H9 (cell line): ENCODE measurements at regions not wholly inside any gene's neighbourhood (a gene's known extent, or its start where the extent isn't known, plus 50 kb on each side); places are given as distances from the start of the nearest gene placed in this dataset.

Source experiments
- DNase-seq: peaks from one replicate; pipeline ENCODE4 v3.0.0-alpha.2; 2017
- H2AFZ ChIP-seq: one replicate; pipeline ENCODE4 v1.6.1; 2013; ENCODE audit warnings: mild to moderate bottlenecking, low read length, control low read depth, moderate library complexity
- H2AK5ac ChIP-seq: 2 replicates; pipeline ENCODE4 v1.6.1; 2013; ENCODE audit warnings: low read length, control low read depth, mixed read lengths; ENCODE audit not compliant: insufficient read length
- H2BK120ac ChIP-seq: one replicate; pipeline ENCODE4 v1.6.1; 2013; ENCODE audit warnings: low read depth, mild to moderate bottlenecking, low read length, control low read depth, inconsistent platforms; ENCODE audit not compliant: poor library complexity, severe bottlenecking
- H2BK12ac ChIP-seq: 2 replicates; pipeline ENCODE4 v1.6.1; 2013; ENCODE audit warnings: low read length, control low read depth, mixed read lengths, low read depth; ENCODE audit not compliant: insufficient read length
- H2BK15ac ChIP-seq: 2 replicates; pipeline ENCODE4 v1.6.1; 2013; ENCODE audit warnings: low read depth, low read length, control low read depth
- H2BK20ac ChIP-seq: one replicate; pipeline ENCODE4 v1.6.1; 2013; ENCODE audit warnings: low read depth, mild to moderate bottlenecking, low read length, control low read depth, inconsistent platforms; ENCODE audit not compliant: poor library complexity, severe bottlenecking
- H2BK5ac ChIP-seq: 2 replicates; pipeline ENCODE4 v1.6.1; 2013; ENCODE audit warnings: low read length, control low read depth, mixed read lengths; ENCODE audit not compliant: insufficient read length
- H3K14ac ChIP-seq: 2 replicates; pipeline ENCODE4 v1.6.1; 2013; ENCODE audit warnings: low read length, control low read depth; ENCODE audit not compliant: insufficient read depth
- H3K18ac ChIP-seq: 2 replicates; pipeline ENCODE4 v1.6.1; 2013; ENCODE audit warnings: low read depth, mild to moderate bottlenecking, mixed read lengths, low read length, control low read depth; ENCODE audit not compliant: insufficient read length
- H3K23ac ChIP-seq: 2 replicates; pipeline ENCODE4 v1.6.1; 2013; ENCODE audit warnings: low read length, control low read depth, mixed read lengths, low read depth; ENCODE audit not compliant: insufficient read length
- H3K23me2 ChIP-seq: 2 replicates; pipeline ENCODE4 v1.6.1; 2013; ENCODE audit warnings: low read depth, mild to moderate bottlenecking, mixed read lengths, low read length, control low read depth; ENCODE audit not compliant: insufficient read length, poor library complexity, severe bottlenecking
- H3K27ac ChIP-seq: 2 replicates; pipeline ENCODE4 v1.5.1; 2013; ENCODE audit warnings: low read length, control low read depth, mixed read lengths, low read depth; ENCODE audit not compliant: insufficient read length
- H3K27me3 ChIP-seq: 2 replicates; pipeline ENCODE4 v1.6.1; 2013; ENCODE audit warnings: low read length, control low read depth, inconsistent platforms; ENCODE audit not compliant: insufficient read depth
- H3K4ac ChIP-seq: 2 replicates; pipeline ENCODE4 v1.6.1; 2013; ENCODE audit warnings: low read depth, mild to moderate bottlenecking, control low read depth, inconsistent platforms, low read length, moderate library complexity
- H3K4me1 ChIP-seq: 2 replicates; pipeline ENCODE4 v1.6.1; 2013; ENCODE audit warnings: low read length, control low read depth, inconsistent platforms; ENCODE audit not compliant: insufficient read depth
- H3K4me2 ChIP-seq: 2 replicates; pipeline ENCODE4 v1.6.1; 2013; ENCODE audit warnings: low read length, control low read depth, mixed read lengths; ENCODE audit not compliant: insufficient read length, insufficient read depth
- H3K56ac ChIP-seq: 2 replicates; pipeline ENCODE4 v1.6.1; 2013; ENCODE audit warnings: low read depth, mild to moderate bottlenecking, mixed read lengths, low read length, control low read depth; ENCODE audit not compliant: insufficient read length
- H3K79me1 ChIP-seq: 2 replicates; pipeline ENCODE4 v1.6.1; 2013; ENCODE audit warnings: low read depth, mild to moderate bottlenecking, moderate library complexity, low read length, control low read depth, inconsistent platforms; ENCODE audit not compliant: insufficient read depth, poor library complexity, severe bottlenecking
- H3K79me2 ChIP-seq: 2 replicates; pipeline ENCODE4 v1.6.1; 2013; ENCODE audit warnings: low read length, control low read depth, inconsistent platforms; ENCODE audit not compliant: insufficient read depth
- H3K9ac ChIP-seq: 2 replicates; pipeline ENCODE4 v1.6.1; 2013; ENCODE audit warnings: low read length, control low read depth, mixed read lengths; ENCODE audit not compliant: insufficient read length; ENCODE audit errors: extremely low read depth
- H3K9me3 ChIP-seq: one replicate; pipeline ENCODE4 v1.6.1; 2013; ENCODE audit warnings: low read depth, low read length, inconsistent platforms; ENCODE audit not compliant: control insufficient read depth
- H3T11ph ChIP-seq: one replicate; pipeline ENCODE4 v1.6.1; 2013; ENCODE audit warnings: mild to moderate bottlenecking, low read length, control low read depth, inconsistent platforms
- H4K20me1 ChIP-seq: one replicate; pipeline ENCODE4 v1.6.1; 2013; ENCODE audit not compliant: control insufficient read depth, insufficient read length, insufficient read depth
- H4K5ac ChIP-seq: 2 replicates; pipeline ENCODE4 v1.6.1; 2013; ENCODE audit warnings: low read depth, mild to moderate bottlenecking, mixed read lengths, low read length, control low read depth; ENCODE audit not compliant: insufficient read length
- H4K8ac ChIP-seq: replicated peaks from 2 replicates; pipeline ENCODE4 v1.6.1; 2013; ENCODE audit warnings: low read length, control low read depth, mixed read lengths, low read depth; ENCODE audit not compliant: insufficient read length
- H4K91ac ChIP-seq: 2 replicates; pipeline ENCODE4 v1.6.1; 2013; ENCODE audit warnings: low read depth, mild to moderate bottlenecking, moderate library complexity, mixed read lengths, low read length, control low read depth; ENCODE audit not compliant: insufficient read length
- H3K27ac Mint-ChIP-seq, 3 experiments: 2 replicates in 2 of 3; 3 replicates in 1 of 3; pipeline ENCODE4 v1.8.0; 2020 to 2021; ENCODE audit warnings: mixed read lengths in 3 of 3, mild to moderate bottlenecking in 1 of 3, moderate library complexity in 1 of 3
- H3K27me3 Mint-ChIP-seq: 2 replicates; pipeline ENCODE4 v1.8.0; 2021; ENCODE audit warnings: low read depth, mild to moderate bottlenecking, moderate library complexity, mixed read lengths
- H3K36me3 Mint-ChIP-seq, 3 experiments: 2 replicates in 2 of 3; 3 replicates in 1 of 3; pipeline ENCODE4 v1.8.0; 2020 to 2021; ENCODE audit warnings: low read depth in 3 of 3, mixed read lengths in 3 of 3; ENCODE audit not compliant: insufficient read depth in 1 of 3
- H3K4me1 Mint-ChIP-seq, 2 experiments: 2 replicates each; pipeline ENCODE4 v1.8.0; 2020; ENCODE audit warnings: mixed read lengths in 2 of 2
- H3K4me3 Mint-ChIP-seq, 2 experiments: 2 replicates in 1 of 2; 3 replicates in 1 of 2; pipeline ENCODE4 v1.8.0; 2020 to 2021; ENCODE audit warnings: mild to moderate bottlenecking in 2 of 2, mixed read lengths in 2 of 2, moderate library complexity in 1 of 2
- H3K9me3 Mint-ChIP-seq, 2 experiments: 2 replicates in 1 of 2; 3 replicates in 1 of 2; pipeline ENCODE4 v1.8.0; 2020; ENCODE audit warnings: mild to moderate bottlenecking in 2 of 2, mixed read lengths in 2 of 2, moderate library complexity in 1 of 2
- CTCF ChIP-seq: fragments of 200-600 bp; sonication (generic); conservative IDR thresholded peaks from 3 replicates; pipeline ENCODE4 v1.8.0; 2021; ENCODE audit warnings: antibody characterized with exemption, mild to moderate bottlenecking
- WGBS: extraction: QIAGEN DNeasy Blood & Tissue Kit; methylation state at CpG from one replicate; pipeline ENCODE4 v1.1.7; 2013; ENCODE audit warnings: missing lambda C conversion rate, low lambda C conversion rate, mixed read lengths; ENCODE audit not compliant: insufficient read length; ENCODE audit errors: extremely low coverage; 5-methylcytosine and 5-hydroxymethylcytosine counted together

- no peaks in the 10 kb centered on the region for H3K27me3 Mint-ChIP-seq
- Histone ChIP-seq H2BK5ac (no peak overlapping the region), H3K18ac (no peak overlapping the region), H3K23ac (no peak overlapping the region), H3K56ac (no peak overlapping the region), H4K20me1 (no peaks in the 10 kb centered on the region), H2BK120ac (no peak overlapping the region), H3K23me2 (no peaks in the 10 kb centered on the region), H3K4ac (no peak overlapping the region), H2BK20ac (no peak overlapping the region), H3K9ac (no peak overlapping the region), H3K79me2 (no peaks in the 10 kb centered on the region), H3K9me3 (no peaks in the 10 kb centered on the region), H3K27me3 (no peaks in the 10 kb centered on the region; the same call in 1 of the 2 replicates), H2BK15ac (no peak overlapping the region), H3K4me1 (no peaks in the 10 kb centered on the region), H4K8ac (no peak overlapping the region), H2BK12ac (no peak overlapping the region), H3K79me1 (no peaks in the 10 kb centered on the region), H4K91ac (no peak overlapping the region), H2AK5ac (no peak overlapping the region), H3K4me2 (no peak overlapping the region), H2AFZ (no peak overlapping the region), H3T11ph (no peak overlapping the region), H4K5ac (no peak overlapping the region), H3K27ac (no peak overlapping the region), H3K14ac (no peak overlapping the region)
- no peaks in the 10 kb centered on the region for H3K4me1 Mint-ChIP-seq
- H3K9me3 Mint-ChIP-seq, result no peaks in the 10 kb centered on the region
- DNase-seq, result no peak
- H3K36me3 Mint-ChIP-seq, result no peaks in the 10 kb centered on the region
- no peak overlapping the region for H3K27ac Mint-ChIP-seq
- no peak for TF ChIP-seq CTCF
- H3K4me3 Mint-ChIP-seq, result no peak overlapping the region
- no CpG with 5 or more reads among the region's 2 CpGs for WGBS
These were observed 120.3 kb downstream of the RPAP3 start for GRCh38 chr12:47585507-47585906.
